ENCODE measurements at regions not wholly inside any gene's neighbourhood (a gene's known extent, or its start where the extent isn't known, plus 50 kb on each side); places are given as distances from the start of the nearest gene placed in this dataset.

- no peak for DNase-seq
These were observed 214.7 kb downstream of the QDPR start for GRCh38 chr4:17296921-17297890.

- DNase-seq: no peak
These were observed 218.0 kb downstream of the QDPR start for GRCh38 chr4:17293901-17294300.

DNA sequence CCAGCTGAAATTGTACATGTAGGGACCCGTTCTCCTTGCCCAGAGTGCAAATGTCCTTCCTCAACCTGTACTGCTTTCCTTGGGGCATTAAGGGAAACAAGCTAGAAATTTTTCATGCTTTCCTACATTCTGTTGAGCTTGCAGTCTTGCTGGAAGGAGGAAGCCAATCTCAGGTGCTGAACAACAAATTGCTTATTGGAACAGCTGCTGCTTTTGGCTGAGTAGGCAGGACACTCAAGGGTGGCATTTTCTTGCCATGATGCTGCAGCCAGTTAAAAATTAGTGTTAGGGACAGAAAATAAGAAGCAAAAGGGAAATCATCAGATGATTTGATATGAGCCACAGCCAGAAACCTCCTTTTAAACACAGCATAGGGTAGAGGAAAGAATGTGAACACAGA, 223.7 kb downstream of the QDPR start:
- DNase-seq: no peak

- no peak for DNase-seq
These were observed 225.0 kb downstream of the QDPR start for GRCh38 chr4:17286752-17287460.

- no peak for DNase-seq
These were observed 226.1 kb downstream of the QDPR start for GRCh38 chr4:17285747-17286146.

GRCh38 chr4:17284323-17285175, 227.3 kb downstream of the QDPR start:
- DNase-seq: no peak

- DNase-seq: no peak
These were observed 228.1 kb downstream of the QDPR start for GRCh38 chr4:17283832-17284231.

GRCh38 chr4:17283251-17283650, 228.6 kb downstream of the QDPR start:
- no peak for DNase-seq

- no peak for DNase-seq
These were observed 231.4 kb downstream of the QDPR start for GRCh38 chr4:17280261-17281018.

DNA sequence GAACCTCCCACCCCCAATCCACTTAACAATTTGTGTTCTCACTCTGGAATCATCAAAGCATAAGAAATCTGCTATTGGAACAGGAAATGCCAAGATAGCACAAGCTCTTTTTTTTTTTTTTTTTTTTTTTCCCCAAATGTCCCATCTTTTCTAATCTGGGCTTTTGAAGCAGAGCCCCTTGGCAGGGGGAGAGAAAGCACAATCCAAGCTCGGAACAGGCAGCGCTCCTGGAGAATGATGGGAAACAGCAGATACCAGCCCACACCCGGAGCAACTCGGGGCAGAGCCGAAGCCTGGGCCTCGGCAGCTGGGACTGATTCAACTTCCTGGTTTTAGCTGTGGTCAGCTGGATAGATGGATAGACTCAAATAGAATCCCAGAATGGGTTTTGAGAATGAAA, 235.1 kb downstream of the QDPR start:
- DNase-seq: peak in 1 of 3 donors; percentile 41

GRCh38 chr4:17275836-17276235, 236.1 kb downstream of the QDPR start:
- DNase-seq: no peak

DNA sequence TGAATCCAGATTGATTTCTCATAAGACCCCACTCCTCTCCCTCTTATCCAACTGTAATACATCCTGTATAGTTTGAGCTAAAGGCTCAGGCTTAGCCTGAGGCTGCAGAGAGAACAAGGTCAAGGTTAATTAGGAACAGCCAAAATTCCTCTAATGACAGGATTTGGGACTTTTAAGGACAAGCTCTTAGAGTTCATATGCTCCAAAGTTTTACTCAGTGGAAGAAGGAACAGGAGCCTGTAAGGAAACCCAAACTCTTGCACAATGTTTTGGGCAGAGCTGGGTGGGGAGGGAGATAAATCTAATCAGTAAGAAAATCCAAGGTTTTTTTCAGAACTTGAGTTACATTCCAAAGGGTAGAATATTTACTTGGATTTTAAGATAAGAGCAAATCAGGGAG, 238.8 kb downstream of the QDPR start:
- DNase-seq: no peak

DNA sequence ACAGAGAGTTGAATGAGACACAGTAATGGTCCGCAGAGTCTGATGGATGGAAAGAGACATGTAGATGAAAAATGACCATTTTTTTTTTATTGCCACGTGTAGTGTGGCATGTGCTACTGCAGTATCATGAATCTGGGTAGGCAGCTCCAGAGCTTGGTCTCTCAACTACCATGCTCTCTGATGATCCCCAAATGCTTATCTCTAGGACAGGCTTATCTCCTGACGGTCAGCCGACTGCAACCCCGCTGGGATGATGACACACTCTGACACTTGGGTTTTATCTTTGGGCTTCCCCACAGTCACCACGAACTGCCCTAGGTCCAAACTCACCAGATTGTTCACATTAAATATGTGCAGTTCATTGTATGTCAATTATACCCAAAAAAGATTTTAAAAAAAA, 239.7 kb downstream of the QDPR start:
- no peak for DNase-seq

GRCh38 chr4:17265653-17266052, 246.2 kb downstream of the QDPR start:
- no peak for DNase-seq

GRCh38 chr4:17265139-17265538, 246.8 kb downstream of the QDPR start:
- no peak for DNase-seq

DNA sequence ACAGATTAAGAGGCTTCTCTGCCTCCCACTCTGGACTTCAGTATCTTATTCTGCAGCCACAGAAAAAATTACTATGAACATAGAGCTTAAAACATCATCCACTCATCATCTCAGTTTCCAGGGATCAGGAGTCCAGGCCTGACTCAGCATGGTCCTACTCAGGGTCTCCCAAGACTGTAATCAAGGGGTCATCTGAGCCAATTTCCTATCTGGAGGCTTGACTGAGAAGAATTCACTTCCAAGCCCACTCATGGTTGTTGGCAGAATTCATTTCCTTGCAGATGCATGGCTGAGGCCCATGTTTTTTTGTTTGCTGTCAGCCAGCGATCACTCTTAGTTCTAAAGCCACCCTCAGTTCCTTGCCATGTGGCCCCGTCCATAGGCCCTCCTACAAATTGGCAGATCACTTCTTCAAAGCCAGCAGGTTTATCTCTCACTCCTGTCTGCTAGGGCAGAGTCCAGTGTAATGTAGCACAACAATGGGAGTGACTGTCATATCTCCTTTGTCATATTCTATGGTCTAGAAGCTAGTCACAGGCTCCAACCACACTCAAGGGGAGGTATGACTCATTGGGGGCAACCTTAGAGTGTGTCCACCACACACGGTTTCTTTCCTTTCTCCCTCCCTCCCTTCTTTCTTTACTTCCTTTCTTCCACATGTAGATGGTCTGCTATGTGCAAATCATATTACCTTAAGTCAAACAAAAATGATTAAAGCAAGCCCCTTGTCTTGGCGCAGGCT, 251.6 kb downstream of the QDPR start:
- peak in 1 of 3 donors; percentile 63 for DNase-seq

DNA sequence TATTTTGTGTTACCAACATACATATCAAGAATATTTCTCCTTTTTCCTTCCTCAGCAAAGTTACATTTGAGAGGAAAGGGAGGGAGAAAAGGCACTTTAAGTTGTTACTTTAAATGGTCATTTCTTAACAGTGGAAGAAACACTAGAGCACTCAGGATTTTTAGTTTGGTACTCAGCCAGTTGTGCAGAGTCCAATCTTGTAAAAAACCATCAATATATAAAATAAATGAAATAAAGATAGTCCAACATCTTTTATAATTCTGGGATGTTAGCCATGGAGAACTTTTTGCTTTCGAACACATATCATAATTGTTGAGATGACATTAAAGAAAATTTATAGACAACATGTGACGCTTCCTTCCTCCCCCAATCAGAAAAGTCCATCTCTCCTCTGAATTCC, 253.8 kb downstream of the QDPR start:
- DNase-seq: peak in 2 of 3 donors; percentile 33 to 83

GRCh38 chr4:17252131-17252530, 259.8 kb downstream of the QDPR start:
- no peak for DNase-seq

DNA sequence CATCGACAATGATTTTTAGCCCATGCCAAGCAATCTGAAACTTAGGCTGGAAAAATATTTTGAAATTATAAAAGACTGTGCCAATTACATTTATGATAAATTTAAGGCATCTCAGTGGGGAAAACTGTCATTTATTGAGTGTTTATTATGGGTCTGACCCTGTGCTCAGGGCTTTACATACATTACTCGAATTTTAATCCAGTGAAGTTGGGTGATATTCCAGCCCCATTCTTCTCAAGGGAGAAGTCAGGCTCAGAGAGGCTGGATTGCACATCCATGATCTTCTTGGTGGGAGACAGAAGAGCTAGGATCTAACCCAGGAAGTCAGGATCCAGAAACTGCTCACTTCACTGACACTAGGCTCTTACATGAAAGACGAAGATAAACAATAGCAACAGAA, 260.8 kb downstream of the QDPR start:
- peak in 1 of 3 donors; percentile 42 for DNase-seq

DNA sequence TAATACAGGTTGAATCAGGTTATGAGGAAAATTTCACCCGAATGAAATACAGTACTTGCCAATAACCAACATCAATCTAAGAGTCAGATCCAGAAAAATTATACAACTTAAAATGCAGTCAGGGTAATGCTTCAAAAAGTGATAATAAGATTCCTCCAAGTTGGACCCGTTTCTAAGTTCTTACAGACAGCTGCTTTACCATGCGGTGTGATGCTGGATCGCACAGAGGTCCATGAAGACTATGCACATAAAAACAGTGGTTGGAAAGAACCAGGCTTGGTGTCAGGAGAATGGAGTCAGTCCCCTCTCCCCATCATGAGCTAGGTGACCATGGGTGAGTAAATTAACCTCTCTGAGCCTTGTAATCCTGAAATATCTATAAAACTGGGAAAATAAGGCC, 261.3 kb downstream of the QDPR start:
- peak in 1 of 3 donors; percentile 62 for DNase-seq

GRCh38 chr4:17246656-17247055, 265.2 kb downstream of the QDPR start:
- DNase-seq: no peak

All from muscle of back (tissue), 3 donors.